Stimulated activated naive B cell treated with anti-CD40 and anti-IgM and Interleukin-4, amounts not matched to agents 10 μg/mL and 1 μg/mL and 100 μg/mL, for 72 hours (primary cell): ENCODE measurements at regions not wholly inside any gene's neighbourhood (a gene's known extent, or its start where the extent isn't known, plus 50 kb on each side); places are given as distances from the start of the nearest gene placed in this dataset.

ENCODE experiments used
- ATAC-seq, 2 donors: fragments of 150-1000 bp; cut with Tn5 transposase; replicated peaks; 2 replicates each; pipeline ENCODE4 v1.10.0; 2021; ENCODE audit warnings: moderate library complexity in 1 of 2
- DNase-seq: peaks from one replicate; pipeline ENCODE4 v3.0.0; 2021
- H3K27ac Mint-ChIP-seq: one replicate; pipeline ENCODE4 v1.8.0; 2022; ENCODE audit warnings: mild to moderate bottlenecking, mixed read lengths
- H3K27me3 Mint-ChIP-seq, 2 donors: one replicate each; pipeline ENCODE4 v1.8.0; 2022; ENCODE audit warnings: mixed read lengths in 2 of 2
- H3K36me3 Mint-ChIP-seq, 2 donors: one replicate each; pipeline ENCODE4 v1.8.0; 2022; ENCODE audit warnings: mixed read lengths in 2 of 2, mild to moderate bottlenecking in 1 of 2
- H3K4me1 Mint-ChIP-seq, 2 donors: one replicate each; pipeline ENCODE4 v1.8.0; 2022; ENCODE audit warnings: mixed read lengths in 2 of 2, mild to moderate bottlenecking in 1 of 2
- H3K4me3 Mint-ChIP-seq, 2 donors: one replicate each; pipeline ENCODE4 v1.8.0; 2022; ENCODE audit warnings: mild to moderate bottlenecking in 2 of 2, mixed read lengths in 2 of 2, moderate library complexity in 1 of 2
- H3K9me3 Mint-ChIP-seq, 2 donors: one replicate each; pipeline ENCODE4 v1.8.0; 2022; ENCODE audit warnings: mixed read lengths in 2 of 2, mild to moderate bottlenecking in 1 of 2

GRCh38 chr2:104428155-104428554, 425.8 kb upstream of the POU3F3 start:
- H3K36me3 Mint-ChIP-seq, result no peaks in the 10 kb centered on the region
- H3K4me1 Mint-ChIP-seq, result no peaks in the 10 kb centered on the region

GRCh38 chr2:104429639-104430358, 424.1 kb upstream of the POU3F3 start:
- no peak overlapping the region for H3K27ac Mint-ChIP-seq
- H3K27me3 Mint-ChIP-seq, result peaks cover 12 to 23% of the 10 kb centered on the region in 2 donors
- ATAC-seq (no peak), DNase-seq (no peak)
- peaks cover 6% of the 10 kb centered on the region in 2 donors for H3K4me1 Mint-ChIP-seq
- no peak overlapping the region for H3K4me3 Mint-ChIP-seq
- no peaks in the 10 kb centered on the region for H3K9me3 Mint-ChIP-seq
- no peaks in the 10 kb centered on the region for H3K36me3 Mint-ChIP-seq

More at GRCh38 chr2:104428155-104428554, 425.8 kb upstream of the POU3F3 start:
- ATAC-seq (no peak), DNase-seq (no peak)
- H3K9me3 Mint-ChIP-seq, result no peaks in the 10 kb centered on the region
- H3K27me3 Mint-ChIP-seq, result peaks cover 6 to 17% of the 10 kb centered on the region in 2 donors
- no peak overlapping the region for H3K27ac Mint-ChIP-seq
- no peak overlapping the region for H3K4me3 Mint-ChIP-seq

DNA sequence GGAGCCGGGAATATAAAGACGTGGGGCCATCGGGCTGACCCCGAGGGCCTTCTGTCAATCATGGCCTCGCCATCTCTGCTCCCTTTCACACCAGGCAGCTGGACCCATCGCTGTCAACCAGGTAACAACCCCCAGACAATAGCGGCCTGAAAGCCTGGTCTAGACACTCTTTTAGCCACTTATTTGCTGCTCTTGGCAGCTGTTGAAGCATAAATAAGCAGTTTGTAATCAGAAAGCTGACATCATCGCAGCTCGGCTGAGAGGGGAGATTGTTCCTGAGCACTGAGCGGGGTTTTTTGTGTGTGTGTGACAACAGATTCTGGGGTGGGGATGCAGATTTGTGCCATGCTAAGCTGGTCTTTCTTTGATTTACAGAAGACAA, 423.6 kb upstream of the POU3F3 start:
- Mint-ChIP-seq H3K36me3 (no peaks in the 10 kb centered on the region), H3K4me1 (peaks cover 6 to 7% of the 10 kb centered on the region in 2 donors), H3K27ac (no peak overlapping the region), H3K4me3 (no peak overlapping the region), H3K27me3 (peaks cover 12 to 26% of the 10 kb centered on the region in 2 donors), H3K9me3 (no peaks in the 10 kb centered on the region)
- DNase-seq (no peak), ATAC-seq (no peak)

GRCh38 chr2:104430852-104431251, 423.1 kb upstream of the POU3F3 start:
- ATAC-seq (no peak), DNase-seq (no peak)
- Mint-ChIP-seq H3K4me3 (no peak overlapping the region), H3K4me1 (peaks cover 6 to 7% of the 10 kb centered on the region in 2 donors), H3K27ac (no peak overlapping the region), H3K9me3 (no peaks in the 10 kb centered on the region), H3K36me3 (no peaks in the 10 kb centered on the region), H3K27me3 (peaks cover 16 to 26% of the 10 kb centered on the region in 2 donors)

DNA sequence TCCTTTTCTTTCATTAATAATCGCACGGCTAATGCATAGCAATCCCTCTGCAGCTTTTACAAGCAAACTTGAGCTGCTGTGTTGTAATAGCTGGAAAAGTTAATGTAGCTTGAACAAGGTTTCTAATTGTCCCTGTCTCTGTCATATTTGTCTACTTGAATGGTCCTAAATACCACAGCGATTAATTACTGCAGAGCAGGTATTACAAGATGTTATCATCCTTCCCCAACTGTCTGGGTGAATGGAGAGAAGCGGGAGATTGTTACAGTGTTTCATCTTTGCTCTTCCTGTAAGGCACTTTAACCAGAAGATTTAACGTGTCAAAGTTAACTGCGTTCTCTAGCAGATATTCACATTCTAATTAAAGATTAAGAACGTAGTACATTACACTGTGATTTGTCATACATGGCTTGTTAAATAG, 422.2 kb upstream of the POU3F3 start:
- no peak overlapping the region for H3K27ac Mint-ChIP-seq
- no peaks in the 10 kb centered on the region for H3K9me3 Mint-ChIP-seq
- no peak overlapping the region for H3K4me3 Mint-ChIP-seq
- DNase-seq (no peak), ATAC-seq (no peak)
- H3K4me1 Mint-ChIP-seq, result peaks cover 6 to 7% of the 10 kb centered on the region in 2 donors
- no peaks in the 10 kb centered on the region for H3K36me3 Mint-ChIP-seq
- H3K27me3 Mint-ChIP-seq, result peaks cover 16 to 27% of the 10 kb centered on the region in 2 donors

DNA sequence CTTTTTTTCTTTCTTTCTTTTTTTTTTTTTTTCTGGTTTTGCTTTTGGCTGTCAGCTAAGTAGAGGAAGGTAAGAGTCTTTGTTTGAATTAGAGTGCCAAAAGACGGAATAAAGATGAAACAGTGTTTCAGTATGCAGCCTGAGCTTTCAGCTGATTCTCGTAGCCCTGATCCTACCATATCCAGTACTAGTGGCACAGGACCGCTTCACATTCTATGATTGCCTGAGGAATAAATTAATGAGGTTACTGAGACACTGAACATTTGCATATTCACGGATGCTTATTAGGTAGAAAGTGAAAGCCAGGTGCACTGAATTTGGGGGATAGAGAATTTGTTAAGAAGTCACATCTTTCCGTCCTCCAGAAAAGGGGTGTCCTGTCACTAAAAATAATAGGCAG, 421.5 kb upstream of the POU3F3 start:
- H3K27ac Mint-ChIP-seq, result no peak overlapping the region
- DNase-seq, result no peak
- H3K4me3 Mint-ChIP-seq, result no peak overlapping the region
- H3K27me3 Mint-ChIP-seq, result peaks cover 16 to 34% of the 10 kb centered on the region in 2 donors
- ATAC-seq, result no peak
- no peaks in the 10 kb centered on the region for H3K36me3 Mint-ChIP-seq
- no peaks in the 10 kb centered on the region for H3K9me3 Mint-ChIP-seq
- H3K4me1 Mint-ChIP-seq, result peaks cover 6 to 7% of the 10 kb centered on the region in 2 donors

DNA sequence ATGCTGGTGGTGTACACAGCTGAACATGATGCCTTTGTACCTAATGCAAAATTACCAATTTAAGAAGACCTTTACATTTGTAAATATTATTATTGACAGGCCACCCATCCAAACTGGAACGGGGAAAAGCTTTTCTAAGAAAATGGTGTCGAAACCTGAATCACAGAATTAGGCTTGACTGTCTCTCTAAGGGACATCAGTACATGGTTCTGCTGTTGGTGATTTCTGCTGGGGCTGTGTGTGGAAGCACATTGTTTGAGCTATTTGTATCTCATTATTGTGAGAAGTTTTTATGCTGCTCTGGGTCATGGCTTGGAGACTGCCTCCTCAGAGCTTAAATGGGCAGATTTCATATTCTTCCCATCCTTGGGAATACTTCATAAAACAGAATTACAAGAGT, 420.9 kb upstream of the POU3F3 start:
- H3K9me3 Mint-ChIP-seq, result no peaks in the 10 kb centered on the region
- H3K4me1 Mint-ChIP-seq, result peaks cover 6 to 7% of the 10 kb centered on the region in 2 donors
- H3K27me3 Mint-ChIP-seq, result peaks cover 16 to 35% of the 10 kb centered on the region in 2 donors
- no peaks in the 10 kb centered on the region for H3K36me3 Mint-ChIP-seq
- DNase-seq, result no peak
- no peak overlapping the region for H3K4me3 Mint-ChIP-seq
- ATAC-seq, result no peak
- no peak overlapping the region for H3K27ac Mint-ChIP-seq

GRCh38 chr2:104433657-104434056, 420.3 kb upstream of the POU3F3 start:
- no peaks in the 10 kb centered on the region for H3K36me3 Mint-ChIP-seq
- H3K9me3 Mint-ChIP-seq, result no peaks in the 10 kb centered on the region
- no peak for ATAC-seq
- DNase-seq, result no peak
- no peak overlapping the region for H3K27ac Mint-ChIP-seq
- H3K4me1 Mint-ChIP-seq, result peaks cover 6 to 7% of the 10 kb centered on the region in 2 donors
- H3K4me3 Mint-ChIP-seq, result no peak overlapping the region
- peaks cover 16 to 35% of the 10 kb centered on the region in 2 donors for H3K27me3 Mint-ChIP-seq

- Mint-ChIP-seq H3K4me3 (peak overlapping the region; percentile 61 to 65), H3K27me3 (peaks cover 16 to 35% of the 10 kb centered on the region in 2 donors), H3K36me3 (no peaks in the 10 kb centered on the region), H3K4me1 (peaks cover 6 to 7% of the 10 kb centered on the region in 2 donors), H3K27ac (no peak overlapping the region), H3K9me3 (no peaks in the 10 kb centered on the region)
- peak; percentile 3 for DNase-seq
- peak; percentile 64 to 89 for ATAC-seq
Measured at GRCh38 chr2:104434318-104434792, 419.6 kb upstream of the POU3F3 start.

- peaks cover 16 to 35% of the 10 kb centered on the region in 2 donors for H3K27me3 Mint-ChIP-seq
- no peaks in the 10 kb centered on the region for H3K36me3 Mint-ChIP-seq
- ATAC-seq, result no peak
- no peaks in the 10 kb centered on the region for H3K9me3 Mint-ChIP-seq
- DNase-seq, result no peak
- no peak overlapping the region for H3K4me3 Mint-ChIP-seq
- H3K4me1 Mint-ChIP-seq, result peaks cover 6 to 7% of the 10 kb centered on the region in 2 donors
- H3K27ac Mint-ChIP-seq, result no peak overlapping the region
Measured at GRCh38 chr2:104434966-104435365, 418.9 kb upstream of the POU3F3 start.

DNA sequence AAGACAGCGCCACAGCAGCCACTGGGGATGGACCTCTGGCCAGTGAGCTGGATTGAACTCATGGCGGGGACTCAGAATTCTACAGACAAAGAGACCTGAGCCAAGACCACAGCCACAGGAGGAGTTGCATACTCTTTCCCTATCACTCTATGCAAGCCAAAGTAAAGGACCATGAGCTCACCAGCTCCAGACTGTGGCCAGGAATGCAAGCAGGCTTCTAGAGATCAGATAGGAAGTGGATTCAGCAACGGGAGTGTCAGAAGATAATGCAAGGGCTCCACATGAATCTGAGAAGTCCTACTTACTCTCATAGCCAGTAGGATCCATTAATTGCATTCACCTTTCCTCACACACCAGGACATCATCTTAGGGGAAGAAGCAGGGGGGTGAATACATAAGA, 415.4 kb upstream of the POU3F3 start:
- H3K36me3 Mint-ChIP-seq, result no peaks in the 10 kb centered on the region
- no peak overlapping the region for H3K4me3 Mint-ChIP-seq
- DNase-seq, result no peak

GRCh38 chr2:104443145-104443544, 410.8 kb upstream of the POU3F3 start:
- ATAC-seq, result peak in 1 of 2 donors; percentile 34
- Mint-ChIP-seq H3K27me3 (peaks cover 0 to 5% of the 10 kb centered on the region in 2 donors), H3K4me3 (no peak overlapping the region), H3K4me1 (no peaks in the 10 kb centered on the region), H3K27ac (no peak overlapping the region), H3K9me3 (no peaks in the 10 kb centered on the region), H3K36me3 (no peaks in the 10 kb centered on the region)
- no peak for DNase-seq

More for the DNA sequence above, 415.4 kb upstream of the POU3F3 start:
- peaks cover 6 to 7% of the 10 kb centered on the region in 2 donors for H3K4me1 Mint-ChIP-seq
- no peak overlapping the region for H3K27ac Mint-ChIP-seq
- ATAC-seq, result no peak
- no peaks in the 10 kb centered on the region for H3K9me3 Mint-ChIP-seq
- peaks cover 14 to 19% of the 10 kb centered on the region in 2 donors for H3K27me3 Mint-ChIP-seq

DNA sequence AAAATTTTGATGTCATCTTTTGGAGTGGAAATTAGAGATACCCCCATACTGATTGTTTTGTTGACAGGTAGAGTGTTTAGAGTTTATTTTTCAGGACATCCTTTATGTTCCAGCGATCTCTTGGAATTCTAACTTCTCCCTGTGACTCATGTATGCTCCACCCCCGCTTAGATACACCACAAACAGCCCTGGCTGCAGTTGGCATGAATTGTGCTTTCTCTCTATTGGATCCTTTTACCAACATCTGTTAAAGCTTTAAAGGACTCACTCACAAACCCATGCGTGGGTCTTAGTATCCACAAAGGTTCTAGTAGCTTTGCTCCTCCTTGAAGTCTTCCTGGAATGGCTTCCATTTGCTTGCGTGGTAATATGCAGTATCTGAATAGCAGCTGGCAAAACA, 409.5 kb upstream of the POU3F3 start:
- H3K27ac Mint-ChIP-seq, result no peak overlapping the region
- H3K9me3 Mint-ChIP-seq, result no peaks in the 10 kb centered on the region
- DNase-seq (no peak), ATAC-seq (no peak)
- H3K36me3 Mint-ChIP-seq, result no peaks in the 10 kb centered on the region
- no peak overlapping the region for H3K4me3 Mint-ChIP-seq
- H3K27me3 Mint-ChIP-seq, result peaks cover 0 to 5% of the 10 kb centered on the region in 2 donors
- H3K4me1 Mint-ChIP-seq, result no peaks in the 10 kb centered on the region

- H3K9me3 Mint-ChIP-seq, result no peaks in the 10 kb centered on the region
- no peak overlapping the region for H3K4me3 Mint-ChIP-seq
- no peaks in the 10 kb centered on the region for H3K4me1 Mint-ChIP-seq
- H3K27ac Mint-ChIP-seq, result no peak overlapping the region
- peaks cover 0 to 5% of the 10 kb centered on the region in 2 donors for H3K27me3 Mint-ChIP-seq
- ATAC-seq (peak in 1 of 2 donors; percentile 20), DNase-seq (no peak)
- H3K36me3 Mint-ChIP-seq, result no peaks in the 10 kb centered on the region
Measured at GRCh38 chr2:104444889-104445288, 409.0 kb upstream of the POU3F3 start.

- DNase-seq (no peak), ATAC-seq (no peak)
- no peaks in the 10 kb centered on the region for H3K9me3 Mint-ChIP-seq
- H3K4me1 Mint-ChIP-seq, result no peaks in the 10 kb centered on the region
- H3K4me3 Mint-ChIP-seq, result no peak overlapping the region
- H3K27me3 Mint-ChIP-seq, result no peaks in the 10 kb centered on the region
- no peak overlapping the region for H3K27ac Mint-ChIP-seq
- H3K36me3 Mint-ChIP-seq, result no peaks in the 10 kb centered on the region
Measured at GRCh38 chr2:104447831-104448434, 406.0 kb upstream of the POU3F3 start.
